Spleen (tissue), 7 donors: ENCODE measurements at regions not wholly inside any gene's neighbourhood (a gene's known extent, or its start where the extent isn't known, plus 50 kb on each side); places are given as distances from the start of the nearest gene placed in this dataset.
"Not testable (repeated sequence)": the region's sequence is repeated elsewhere in the genome, so short reads cannot be mapped to it uniquely, and the experiment has no call there.

ENCODE experiments used
- CTCF ChIP-seq, 11 experiments: fragments of 200-600 bp in 7 of 11; fragments of 450-650 bp in 4 of 11; sonication (generic) in 4 of 11; IDR thresholded peaks in 8 of 11; conservative IDR thresholded peaks in 3 of 11; 1 replicate in 7 of 11; 2 replicates in 4 of 11; pipeline versions ENCODE4 v1.4.0 to v1.8.0; 2016 to 2021; ENCODE audit warnings: antibody characterized with exemption in 11 of 11, inconsistent platforms in 4 of 11, mild to moderate bottlenecking in 1 of 11
- POLR2A ChIP-seq, 3 donors: fragments of 450-650 bp; IDR thresholded peaks; one replicate each; pipeline ENCODE4 v1.5.1; 2017; ENCODE audit warnings: antibody characterized with exemption in 3 of 3, mild to moderate bottlenecking in 1 of 3
- donor health status: DM: no; HTN: no; CAD: no; lungs with moderate emphysema.
- donor health status: DM: no; HTN: no; CAD: no.
- donor health status: DM: no; HTN: no; CAD: no.

GRCh38 chr6:26744837-26745282 lies 85.3 kb upstream of the ZNF322 start:
- TF ChIP-seq CTCF (IDR thresholded peaks at IDR 0.05 in 8 of 11, conservative IDR thresholded peaks at IDR 0.05 in 3 of 11); POLR2A (IDR thresholded peaks at IDR 0.05): not testable (repeated sequence)
